PFSK-1 (cell line): ENCODE measurements at regions not wholly inside any gene's neighbourhood (a gene's known extent, or its start where the extent isn't known, plus 50 kb on each side); places are given as distances from the start of the nearest gene placed in this dataset.

ENCODE experiments used
- POLR2AphosphoS5 ChIP-seq: IDR thresholded peaks from 2 replicates; pipeline ENCODE4 v1.6.1; 2012; ENCODE audit warnings: low read depth, mild to moderate bottlenecking, control low read depth, low read length, moderate library complexity
- TAF1 ChIP-seq: IDR thresholded peaks from 2 replicates; pipeline ENCODE4 v1.6.1; 2012; ENCODE audit warnings: low read length, control low read depth, borderline replicate concordance; ENCODE audit not compliant: insufficient read depth

DNA sequence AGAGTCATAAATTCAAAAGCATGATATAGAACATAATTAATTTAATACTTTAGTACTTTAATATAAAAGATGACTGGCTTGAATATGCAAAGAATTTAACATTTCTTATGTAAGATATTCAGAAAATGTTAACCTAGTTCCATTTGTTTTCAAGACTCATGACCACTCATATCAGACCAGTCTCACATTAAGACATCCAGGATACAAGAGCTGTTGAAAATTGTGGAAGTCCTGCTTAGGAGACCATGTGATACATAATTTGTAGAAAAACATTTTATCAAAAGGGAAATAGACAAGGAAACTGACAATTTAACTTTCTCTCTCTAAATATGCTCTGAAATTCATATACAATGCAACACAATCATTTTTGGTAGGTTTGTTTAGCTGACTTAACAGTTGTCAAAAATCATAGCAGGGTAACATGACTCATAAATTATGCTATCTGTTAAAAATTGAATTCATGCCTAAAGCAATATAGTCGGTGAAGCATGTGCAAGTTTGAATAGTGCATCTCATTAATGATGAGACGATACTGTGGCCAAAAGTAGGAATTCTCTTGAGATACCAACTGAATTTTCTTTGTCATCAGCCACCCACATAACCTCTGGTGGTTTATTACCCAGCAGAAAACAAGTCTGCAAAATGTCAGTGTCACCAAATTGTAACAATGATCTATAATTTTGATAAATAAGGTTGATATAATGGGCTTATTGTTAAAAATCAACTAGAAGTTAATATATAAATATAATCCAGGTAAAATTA lies 211.4 kb downstream of the GASK1B start:
- no peak for TF ChIP-seq POLR2AphosphoS5
- TF ChIP-seq TAF1: no peak
